Activated naive CD4-positive, alpha-beta T cell treated with anti-CD3 and anti-CD28 coated beads for 36 hours (primary cell): ENCODE measurements at regions not wholly inside any gene's neighbourhood (a gene's known extent, or its start where the extent isn't known, plus 50 kb on each side); places are given as distances from the start of the nearest gene placed in this dataset.
"Not testable (repeated sequence)": the region's sequence is repeated elsewhere in the genome, so short reads cannot be mapped to it uniquely, and the experiment has no call there.

Experiments used
- CTCF ChIA-PET: fragments of 350-600 bp; sonication (Branson Sonifier 250); formaldehyde crosslinking; loops from one replicate; lab custom pipeline; 2021; ENCODE audit warnings: antibody characterized with exemption; lab: Charles Lee
- DNase-seq: peaks from one replicate; pipeline ENCODE4 v3.0.0-alpha.2; 2020
- H3K27ac Mint-ChIP-seq: one replicate; pipeline ENCODE4 v1.8.0; 2021; ENCODE audit warnings: mild to moderate bottlenecking, mixed read lengths
- H3K27me3 Mint-ChIP-seq: one replicate; pipeline ENCODE4 v1.8.0; 2021; ENCODE audit warnings: low read depth, mixed read lengths
- H3K36me3 Mint-ChIP-seq: one replicate; pipeline ENCODE4 v1.8.0; 2021; ENCODE audit warnings: low read depth, mixed read lengths
- H3K4me1 Mint-ChIP-seq: one replicate; pipeline ENCODE4 v1.8.0; 2021; ENCODE audit warnings: low read depth, mixed read lengths
- H3K4me3 Mint-ChIP-seq: one replicate; pipeline ENCODE4 v1.8.0; 2021; ENCODE audit warnings: mild to moderate bottlenecking, moderate library complexity, mixed read lengths
- H3K9me3 Mint-ChIP-seq: one replicate; pipeline ENCODE4 v1.8.0; 2021; ENCODE audit warnings: mixed read lengths
- intact Hi-C: fragments of 100-400 bp; cut with micrococcal nuclease; formaldehyde crosslinking; loops from one replicate; pipeline ENCODE4 v1.15.1; 2023

GRCh38 chr7:131147604-131148003 is 180.1 kb upstream of the MKLN1 start:
- H3K27me3 Mint-ChIP-seq = peaks cover 3% of the 10 kb centered on the region
- no peak overlapping the region for H3K27ac Mint-ChIP-seq
- H3K36me3 Mint-ChIP-seq = no peaks in the 10 kb centered on the region
- CTCF ChIA-PET = interaction anchor here (1.2 kb wide), 1 partner anchor 16 kb away, joined by 3 read pairs; no protein-coding TSS in a partner anchor
- intact Hi-C loops = no loop called here
- H3K9me3 Mint-ChIP-seq = no peaks in the 10 kb centered on the region
- DNase-seq = no peak
- H3K4me3 Mint-ChIP-seq = no peak overlapping the region
- no peaks in the 10 kb centered on the region for H3K4me1 Mint-ChIP-seq

- Mint-ChIP-seq H3K9me3 (no peaks in the 10 kb centered on the region), H3K36me3 (no peaks in the 10 kb centered on the region), H3K4me1 (no peaks in the 10 kb centered on the region), H3K27ac (no peak overlapping the region), H3K4me3 (no peak overlapping the region), H3K27me3 (peaks cover 3% of the 10 kb centered on the region)
- CTCF ChIA-PET = interaction anchor here (1.2 kb wide), 1 partner anchor 16 kb away, joined by 3 read pairs; no protein-coding TSS in a partner anchor
- no peak for DNase-seq
- intact Hi-C loops = no loop called here
These were observed 179.4 kb upstream of the MKLN1 start for GRCh38 chr7:131148258-131148657.

- no peak overlapping the region for H3K4me3 Mint-ChIP-seq
- intact Hi-C loops = no loop called here
- CTCF ChIA-PET = interaction anchor here (1.2 kb wide), 1 partner anchor 15 kb away, joined by 3 read pairs; no protein-coding TSS in a partner anchor
- H3K27me3 Mint-ChIP-seq = peaks cover 3% of the 10 kb centered on the region
- no peaks in the 10 kb centered on the region for H3K4me1 Mint-ChIP-seq
- H3K27ac Mint-ChIP-seq = no peak overlapping the region
- H3K9me3 Mint-ChIP-seq = no peaks in the 10 kb centered on the region
- DNase-seq = no peak
- no peaks in the 10 kb centered on the region for H3K36me3 Mint-ChIP-seq
These were observed 178.8 kb upstream of the MKLN1 start for GRCh38 chr7:131148708-131149428.

DNA sequence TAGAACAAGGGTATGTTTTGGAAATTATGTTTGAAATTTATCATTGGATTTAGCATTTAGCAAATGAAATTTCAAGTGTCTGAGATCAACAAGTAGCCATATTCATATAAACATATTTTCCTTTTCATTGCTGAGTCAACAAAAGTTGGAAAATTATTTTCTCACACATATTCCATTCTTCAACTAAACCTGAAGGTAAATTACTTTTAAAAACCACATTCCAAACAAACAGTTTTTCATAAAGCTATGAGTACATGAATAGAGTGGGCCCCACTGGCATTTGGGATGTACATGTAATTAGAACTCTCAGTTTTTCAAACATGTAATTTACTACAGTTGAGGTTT is 178.3 kb upstream of the MKLN1 start:
- Mint-ChIP-seq H3K27ac (no peak overlapping the region), H3K4me3 (no peak overlapping the region), H3K4me1 (no peaks in the 10 kb centered on the region), H3K27me3 (peaks cover 3% of the 10 kb centered on the region), H3K9me3 (no peaks in the 10 kb centered on the region), H3K36me3 (no peaks in the 10 kb centered on the region)
- intact Hi-C loops = no loop called here
- CTCF ChIA-PET = no interaction called here
- DNase-seq = no peak

GRCh38 chr7:131149840-131150239 is 177.8 kb upstream of the MKLN1 start:
- CTCF ChIA-PET = no interaction called here
- intact Hi-C loops = no loop called here

GRCh38 chr7:131151034-131151433 is 176.6 kb upstream of the MKLN1 start:
- Mint-ChIP-seq H3K36me3 (no peaks in the 10 kb centered on the region), H3K27ac (no peak overlapping the region), H3K4me1 (no peaks in the 10 kb centered on the region), H3K4me3 (no peak overlapping the region), H3K9me3 (no peaks in the 10 kb centered on the region), H3K27me3 (peaks cover 3% of the 10 kb centered on the region)
- CTCF ChIA-PET = interaction anchor here (0.6 to 0.8 kb wide), 3 partner anchors 11 to 430 kb away, joined by 3 to 5 read pairs (median 3); no protein-coding TSS in a partner anchor
- intact Hi-C loops = no loop called here
- no peak for DNase-seq

More at GRCh38 chr7:131149840-131150239, 177.8 kb upstream of the MKLN1 start:
- Mint-ChIP-seq H3K36me3 (no peaks in the 10 kb centered on the region), H3K27ac (no peak overlapping the region), H3K9me3 (no peaks in the 10 kb centered on the region), H3K27me3 (peaks cover 3% of the 10 kb centered on the region), H3K4me1 (no peaks in the 10 kb centered on the region), H3K4me3 (no peak overlapping the region)
- DNase-seq = no peak

- Mint-ChIP-seq H3K4me3 (no peak overlapping the region), H3K36me3 (no peaks in the 10 kb centered on the region), H3K9me3 (no peaks in the 10 kb centered on the region), H3K27ac (no peak overlapping the region), H3K4me1 (no peaks in the 10 kb centered on the region), H3K27me3 (peaks cover 3% of the 10 kb centered on the region)
- no peak for DNase-seq
- CTCF ChIA-PET = interaction anchor here (0.6 kb wide), 1 partner anchor 1718 kb away, joined by 3 read pairs; the partner anchor contains the start of gene STRIP2
- intact Hi-C loops = no loop called here
These were observed 174.9 kb upstream of the MKLN1 start for GRCh38 chr7:131152766-131153165.

DNA sequence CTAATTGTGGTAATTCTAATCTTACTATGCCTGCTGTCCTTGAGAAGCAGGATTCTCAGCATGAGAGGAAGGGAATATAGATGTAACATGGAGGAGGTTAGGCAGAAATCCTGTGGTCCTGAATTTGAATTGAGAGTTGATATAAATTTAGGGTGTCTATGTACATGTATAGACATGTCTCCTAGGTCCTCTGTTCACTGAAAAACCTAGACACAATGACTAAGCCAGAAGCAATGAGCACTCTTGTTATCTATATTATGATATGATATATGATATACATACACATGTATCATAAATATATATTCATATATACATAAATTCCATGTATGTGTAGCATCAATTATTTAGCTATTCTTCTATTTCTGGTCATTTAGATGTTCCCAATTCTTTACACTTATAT is 173.3 kb upstream of the MKLN1 start:
- no peaks in the 10 kb centered on the region for H3K36me3 Mint-ChIP-seq
- H3K9me3 Mint-ChIP-seq = no peaks in the 10 kb centered on the region
- no peak overlapping the region for H3K4me3 Mint-ChIP-seq
- no peak for DNase-seq
- H3K27me3 Mint-ChIP-seq = peaks cover 3% of the 10 kb centered on the region
- H3K4me1 Mint-ChIP-seq = no peaks in the 10 kb centered on the region
- H3K27ac Mint-ChIP-seq = peak overlapping the region; percentile 1
- intact Hi-C loops = no loop called here
- CTCF ChIA-PET = interaction anchor here (0.7 to 1.6 kb wide), 2 partner anchors 27 to 333 kb away, joined by 3 read pairs; no protein-coding TSS in a partner anchor

DNA sequence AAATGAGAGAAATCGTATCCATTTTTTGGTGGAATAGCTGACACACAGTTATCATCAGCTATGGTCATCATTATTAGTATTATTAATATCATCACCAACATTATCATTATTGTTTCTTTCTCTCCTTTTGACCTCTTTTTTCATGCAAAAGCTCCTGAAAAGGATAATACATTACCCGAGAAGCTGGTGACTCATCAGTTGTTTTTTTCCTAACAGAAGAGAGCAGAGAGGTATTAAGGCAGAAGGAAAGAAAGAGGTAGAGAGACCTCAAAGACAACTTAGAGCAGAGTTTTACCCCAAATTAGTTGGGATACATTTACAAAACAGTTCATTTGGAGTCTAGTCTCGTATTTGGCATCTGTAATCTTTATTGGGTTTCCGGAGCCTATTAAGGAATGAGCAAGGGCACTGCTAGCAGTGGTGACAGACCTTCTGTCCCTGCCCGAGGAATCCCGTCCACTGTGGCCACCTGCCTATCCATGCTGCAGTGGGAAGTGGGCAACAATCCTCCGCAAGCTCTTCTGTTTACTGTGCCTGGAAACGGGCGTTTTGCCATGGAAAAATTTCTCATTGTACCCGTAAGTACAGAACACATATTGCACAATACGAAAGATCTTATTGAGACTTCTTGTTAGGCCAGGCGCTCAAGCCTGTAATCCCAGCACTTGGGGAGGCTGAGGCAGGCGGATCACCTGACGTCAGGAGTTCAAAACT is 170.0 kb upstream of the MKLN1 start:
- H3K9me3 Mint-ChIP-seq = no peaks in the 10 kb centered on the region
- no peak overlapping the region for H3K27ac Mint-ChIP-seq
- CTCF ChIA-PET = interaction anchor here (0.6 kb wide), 1 partner anchor 350 kb away, joined by 3 read pairs; no protein-coding TSS in a partner anchor
- no peaks in the 10 kb centered on the region for H3K27me3 Mint-ChIP-seq
- no peak overlapping the region for H3K4me3 Mint-ChIP-seq
- no peaks in the 10 kb centered on the region for H3K36me3 Mint-ChIP-seq
- no peak for DNase-seq
- intact Hi-C loops = no loop called here
- H3K4me1 Mint-ChIP-seq = no peaks in the 10 kb centered on the region

GRCh38 chr7:131158244-131158636 is 169.4 kb upstream of the MKLN1 start:
- H3K36me3 Mint-ChIP-seq, H3K9me3 Mint-ChIP-seq, H3K27me3 Mint-ChIP-seq, intact Hi-C loops, CTCF ChIA-PET, H3K27ac Mint-ChIP-seq, H3K4me1 Mint-ChIP-seq, DNase-seq, H3K4me3 Mint-ChIP-seq: not testable (repeated sequence)

GRCh38 chr7:131159961-131160361 is 167.7 kb upstream of the MKLN1 start:
- no peaks in the 10 kb centered on the region for H3K27me3 Mint-ChIP-seq
- intact Hi-C loops = no loop called here
- CTCF ChIA-PET = no interaction called here
- H3K9me3 Mint-ChIP-seq = no peaks in the 10 kb centered on the region
- no peak for DNase-seq
- H3K4me1 Mint-ChIP-seq = no peaks in the 10 kb centered on the region
- no peaks in the 10 kb centered on the region for H3K36me3 Mint-ChIP-seq
- H3K4me3 Mint-ChIP-seq = no peak overlapping the region
- H3K27ac Mint-ChIP-seq = no peak overlapping the region

GRCh38 chr7:131161103-131161502 is 166.6 kb upstream of the MKLN1 start:
- intact Hi-C loops = no loop called here
- no peak overlapping the region for H3K27ac Mint-ChIP-seq

More at GRCh38 chr7:131161103-131161502, 166.6 kb upstream of the MKLN1 start:
- Mint-ChIP-seq H3K36me3 (no peaks in the 10 kb centered on the region), H3K9me3 (no peaks in the 10 kb centered on the region), H3K4me3 (no peak overlapping the region), H3K4me1 (no peaks in the 10 kb centered on the region), H3K27me3 (no peaks in the 10 kb centered on the region)
- CTCF ChIA-PET = interaction anchor here (0.7 kb wide), 2 partner anchors 146 to 354 kb away, joined by 4 read pairs; no protein-coding TSS in a partner anchor
- no peak for DNase-seq
